Testis (tissue), 2 donors: ENCODE measurements at regions not wholly inside any gene's neighbourhood (a gene's known extent, or its start where the extent isn't known, plus 50 kb on each side); places are given as distances from the start of the nearest gene placed in this dataset.

ENCODE experiments used
- DNase-seq: peaks from one replicate; pipeline ENCODE4 v3.0.0-alpha.2; 2019
- H3K27ac ChIP-seq, 2 donors: fragments of 200-600 bp; sonication (generic); one replicate each; pipeline ENCODE4 v1.5.1; 2019
- H3K27me3 ChIP-seq: fragments of 200-600 bp; sonication (generic); one replicate; pipeline ENCODE4 v1.5.1; 2019
- H3K36me3 ChIP-seq: fragments of 200-600 bp; sonication (generic); one replicate; pipeline ENCODE4 v1.5.1; 2017; ENCODE audit warnings: low read depth; ENCODE audit errors: missing control alignments
- H3K4me1 ChIP-seq: fragments of 200-600 bp; sonication (generic); one replicate; pipeline ENCODE4 v1.5.1; 2019
- H3K4me3 ChIP-seq, 2 donors: fragments of 200-600 bp; sonication (generic); one replicate each; pipeline ENCODE4 v1.5.1; 2017 to 2019
- H3K9me3 ChIP-seq: fragments of 200-600 bp; sonication (generic); one replicate; pipeline ENCODE4 v1.5.1; 2017
- CTCF ChIP-seq, 3 experiments: fragments of 450-650 bp in 2 of 3; fragments of 200-600 bp in 1 of 3; sonication (generic) in 1 of 3; IDR thresholded peaks; one replicate each; pipeline ENCODE4 v1.5.1; 2016 to 2019; ENCODE audit warnings: antibody characterized with exemption in 3 of 3, mild to moderate bottlenecking in 2 of 3, moderate library complexity in 1 of 3
- POLR2A ChIP-seq: fragments of 450-650 bp; IDR thresholded peaks from one replicate; pipeline ENCODE4 v1.6.1; 2017; ENCODE audit warnings: antibody characterized with exemption, mild to moderate bottlenecking, moderate library complexity
- WGBS, 2 donors: methylation state at CpG; one replicate each; pipeline ENCODE4 v1.1.5; 2018; 5-methylcytosine and 5-hydroxymethylcytosine counted together
- intact Hi-C: fragments of 100-400 bp; cut with DNase I; formaldehyde crosslinking; loops from one replicate; pipeline ENCODE4 v1.15.1; 2023; ENCODE audit warnings: low total_unique reads

GRCh38 chr7:137084607-137085380 lies 216.3 kb downstream of the CHRM2 start:
- DNase-seq: no peak
- Histone ChIP-seq H3K4me3 (no peak overlapping the region), H3K36me3 (no peaks in the 10 kb centered on the region), H3K9me3 (no peaks in the 10 kb centered on the region), H3K4me1 (no peaks in the 10 kb centered on the region), H3K27me3 (no peaks in the 10 kb centered on the region), H3K27ac (no peak overlapping the region)
- intact Hi-C loops: no loop called here
- TF ChIP-seq POLR2A (no peak), CTCF (IDR thresholded peaks at IDR 0.05) (no peak)
- WGBS, 2 donors: 55 to 60% methylated on average over 5 of the region's 5 CpGs

GRCh38 chr7:137082391-137082790 lies 213.9 kb downstream of the CHRM2 start:
- Histone ChIP-seq H3K4me3 (no peak overlapping the region), H3K27ac (no peak overlapping the region), H3K36me3 (no peaks in the 10 kb centered on the region), H3K27me3 (no peaks in the 10 kb centered on the region), H3K9me3 (no peaks in the 10 kb centered on the region), H3K4me1 (no peaks in the 10 kb centered on the region)
- DNase-seq: no peak
- TF ChIP-seq POLR2A (no peak), CTCF (IDR thresholded peaks at IDR 0.05) (no peak)
- intact Hi-C loops: no loop called here

GRCh38 chr7:137081321-137082093 lies 213.1 kb downstream of the CHRM2 start:
- H3K36me3 ChIP-seq: no peaks in the 10 kb centered on the region
- intact Hi-C loops: no loop called here
- H3K9me3 ChIP-seq: no peaks in the 10 kb centered on the region
- no peaks in the 10 kb centered on the region for H3K27me3 ChIP-seq
- no peak overlapping the region for H3K4me3 ChIP-seq
- peak; percentile 72 for DNase-seq
- H3K4me1 ChIP-seq: no peaks in the 10 kb centered on the region
- WGBS, 2 donors: 57 to 60% methylated on average over 2 of the region's 2 CpGs
- H3K27ac ChIP-seq: no peak overlapping the region
- TF ChIP-seq CTCF (IDR thresholded peaks at IDR 0.05) (no peak), POLR2A (no peak)

GRCh38 chr7:137080516-137081203 lies 212.2 kb downstream of the CHRM2 start:
- DNase-seq: no peak
- H3K36me3 ChIP-seq: no peaks in the 10 kb centered on the region
- H3K27ac ChIP-seq: no peak overlapping the region
- no peaks in the 10 kb centered on the region for H3K27me3 ChIP-seq
- TF ChIP-seq POLR2A: no peak
- TF ChIP-seq CTCF (IDR thresholded peaks at IDR 0.05): no peak
- H3K9me3 ChIP-seq: no peaks in the 10 kb centered on the region
- intact Hi-C loops: no loop called here
- H3K4me3 ChIP-seq: no peak overlapping the region
- H3K4me1 ChIP-seq: no peaks in the 10 kb centered on the region
- WGBS, 2 donors: 76 to 78% methylated on average over 5 of the region's 5 CpGs
